ENCODE measurements at regions not wholly inside any gene's neighbourhood (a gene's known extent, or its start where the extent isn't known, plus 50 kb on each side); places are given as distances from the start of the nearest gene placed in this dataset.

DNA sequence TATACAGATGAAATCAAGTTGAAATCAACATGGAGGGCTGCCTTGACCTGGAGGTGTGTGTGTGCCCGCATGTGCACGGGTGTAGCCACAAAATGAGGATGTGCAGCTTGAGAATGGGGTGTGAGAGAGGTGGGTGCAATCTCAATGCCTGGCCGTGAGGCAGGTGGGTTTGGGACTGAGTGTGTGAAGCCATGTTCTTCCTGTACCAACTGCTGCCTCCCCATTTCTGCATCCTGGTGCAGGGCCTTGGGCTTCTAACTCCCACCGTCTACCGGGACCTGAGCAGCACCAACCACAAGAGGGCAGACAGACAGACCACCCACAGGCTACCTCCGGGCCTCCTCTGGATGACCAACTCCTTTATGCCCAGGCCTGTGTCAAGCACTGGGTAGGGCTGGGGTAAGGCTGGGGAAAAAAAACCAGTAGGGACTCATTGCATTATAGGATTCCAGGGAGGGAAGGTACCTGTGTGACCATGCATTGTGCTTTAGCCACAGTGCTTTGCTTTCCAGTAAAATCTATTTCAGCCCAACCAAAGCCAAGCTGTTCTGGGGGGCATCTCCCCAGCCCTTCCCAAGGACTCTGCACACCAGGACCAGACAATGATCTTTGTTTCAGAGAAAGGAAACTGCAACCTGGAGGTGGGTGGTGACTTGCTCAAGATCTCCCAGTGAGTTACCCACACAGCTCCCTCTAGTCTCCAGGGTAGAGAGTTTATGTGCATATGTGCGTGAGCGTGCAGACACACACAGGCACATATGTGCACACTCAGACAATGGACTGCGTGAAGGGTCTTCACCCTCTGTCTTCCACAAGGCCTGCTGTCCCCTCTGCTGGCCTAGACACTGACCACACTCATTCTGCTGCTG is 162.2 kb upstream of the TLE3 start:
- DNase-seq: no peak

DNA sequence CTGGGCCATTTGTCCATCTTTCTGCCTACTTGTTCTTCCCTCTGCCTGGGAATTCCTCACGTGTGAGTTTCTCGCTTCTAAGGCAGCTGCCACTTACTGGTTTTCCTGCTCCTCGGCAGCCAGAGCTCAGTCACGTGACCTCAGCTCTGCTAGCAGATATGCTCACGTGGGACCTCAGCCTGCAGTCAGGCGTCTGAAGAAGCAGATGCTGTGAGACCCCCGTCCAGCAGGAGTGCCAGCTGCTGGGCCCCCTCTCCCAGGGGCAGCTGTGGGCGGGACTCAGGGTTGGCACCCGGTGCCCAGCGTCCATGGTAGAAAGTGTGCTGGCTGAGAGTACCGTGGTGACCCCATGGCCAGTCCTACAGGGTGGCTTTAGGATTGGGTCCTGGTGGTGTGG is 161.3 kb upstream of the TLE3 start:
- DNase-seq: peak; percentile 61

- DNase-seq: no peak
These were observed 160.8 kb upstream of the TLE3 start for GRCh38 chr15:70258369-70259027.

GRCh38 chr15:70257573-70258248 is 160.0 kb upstream of the TLE3 start:
- no peak for DNase-seq

GRCh38 chr15:70257047-70257446 is 159.3 kb upstream of the TLE3 start:
- DNase-seq: no peak

- DNase-seq: no peak
These were observed 156.7 kb upstream of the TLE3 start for GRCh38 chr15:70254311-70254869.

DNA sequence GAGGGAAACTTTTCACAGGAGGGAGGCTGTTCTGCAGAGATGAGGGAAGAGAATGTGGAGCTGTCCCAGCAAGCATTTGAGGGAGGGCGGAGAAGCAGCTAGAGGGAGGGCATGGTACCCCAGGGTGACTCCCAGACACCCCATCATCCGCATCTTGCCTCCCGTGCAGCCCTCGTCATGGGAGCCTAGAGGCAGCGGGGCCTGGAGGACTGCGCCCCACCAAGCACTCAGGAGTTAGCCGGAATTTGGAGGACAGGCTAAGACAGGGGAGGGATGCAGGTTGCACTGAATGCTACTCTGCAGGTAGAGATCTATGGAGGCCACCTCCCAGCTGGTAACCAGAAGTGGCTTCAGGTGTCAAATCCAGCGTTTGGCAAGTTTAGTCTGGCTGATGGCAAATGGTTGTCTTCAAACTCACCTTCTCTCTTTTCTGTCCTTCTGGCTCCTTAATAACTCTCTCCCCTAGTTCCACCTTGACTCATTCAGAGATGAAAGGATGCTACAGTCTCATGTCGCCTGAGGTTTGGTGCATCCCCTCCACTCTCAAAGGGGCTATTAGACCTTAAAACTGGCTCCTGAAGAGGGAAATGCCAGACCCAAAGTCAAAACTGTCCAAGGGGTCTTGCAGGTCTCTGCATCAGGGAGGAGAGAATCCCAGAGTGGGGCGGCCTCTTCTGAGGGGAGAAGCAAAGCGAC is 155.9 kb upstream of the TLE3 start:
- no peak for DNase-seq

- no peak for DNase-seq
These were observed 155.2 kb upstream of the TLE3 start for GRCh38 chr15:70252951-70253320.

- no peak for DNase-seq
These were observed 154.6 kb upstream of the TLE3 start for GRCh38 chr15:70252056-70252950.

DNA sequence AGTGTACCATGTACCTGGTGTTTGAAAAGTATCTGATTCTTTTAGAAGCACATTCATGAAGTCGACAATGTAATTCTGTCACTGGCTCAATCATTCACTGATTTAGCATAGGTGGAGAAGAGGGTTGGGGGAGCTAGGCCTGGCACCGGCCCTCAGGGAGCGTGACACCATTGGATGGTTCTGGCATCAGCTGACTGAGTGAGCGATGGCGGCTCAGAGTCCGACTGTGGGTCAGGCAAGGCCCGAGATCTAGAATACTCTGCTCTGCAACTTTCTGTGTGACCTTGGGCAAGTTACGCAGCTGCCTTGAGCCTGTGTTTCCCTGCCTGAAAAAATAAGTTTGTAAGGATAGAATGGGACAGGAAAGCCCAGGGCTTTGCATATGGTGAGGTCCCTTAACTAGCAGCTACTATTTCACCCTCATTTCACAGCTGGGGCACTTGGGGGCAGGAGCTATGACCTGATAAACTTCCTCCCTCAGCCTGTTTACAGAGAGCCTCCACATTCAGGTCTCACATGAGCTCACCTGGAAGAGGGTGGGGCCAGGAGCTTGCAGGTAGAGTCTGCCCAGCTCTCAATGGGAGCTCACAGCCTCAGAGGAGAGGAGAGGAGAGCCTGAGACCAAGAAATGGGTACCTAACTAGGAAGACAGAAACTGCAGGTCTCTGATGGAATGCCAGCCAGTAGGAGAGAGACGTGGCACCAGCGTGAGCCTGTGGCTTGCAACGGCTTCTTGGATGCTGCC is 153.7 kb upstream of the TLE3 start:
- DNase-seq: no peak

GRCh38 chr15:70250208-70251201 is 152.8 kb upstream of the TLE3 start:
- no peak for DNase-seq

DNA sequence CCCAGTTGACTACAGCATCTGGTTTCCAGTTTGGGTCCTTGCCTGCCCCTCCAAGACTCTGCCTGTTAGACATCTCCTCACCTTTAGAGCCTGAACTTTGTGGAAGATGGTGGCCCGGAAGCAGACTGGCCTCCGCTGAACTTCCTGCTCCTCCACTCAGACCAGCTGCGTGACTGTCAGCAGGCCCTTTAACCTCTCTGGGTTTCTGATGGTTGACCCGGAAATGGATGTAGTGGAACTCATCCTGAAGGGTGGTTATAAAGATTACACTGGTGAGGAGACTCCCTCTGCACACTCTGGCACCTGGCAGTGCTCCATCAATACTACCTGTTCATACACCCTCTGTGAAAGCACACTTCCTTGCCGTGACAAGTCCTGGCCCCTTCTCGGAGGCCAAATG is 151.9 kb upstream of the TLE3 start:
- no peak for DNase-seq

- no peak for DNase-seq
These were observed 150.7 kb upstream of the TLE3 start for GRCh38 chr15:70248116-70249025.

- no peak for DNase-seq
These were observed 149.6 kb upstream of the TLE3 start for GRCh38 chr15:70247281-70247680.

DNA sequence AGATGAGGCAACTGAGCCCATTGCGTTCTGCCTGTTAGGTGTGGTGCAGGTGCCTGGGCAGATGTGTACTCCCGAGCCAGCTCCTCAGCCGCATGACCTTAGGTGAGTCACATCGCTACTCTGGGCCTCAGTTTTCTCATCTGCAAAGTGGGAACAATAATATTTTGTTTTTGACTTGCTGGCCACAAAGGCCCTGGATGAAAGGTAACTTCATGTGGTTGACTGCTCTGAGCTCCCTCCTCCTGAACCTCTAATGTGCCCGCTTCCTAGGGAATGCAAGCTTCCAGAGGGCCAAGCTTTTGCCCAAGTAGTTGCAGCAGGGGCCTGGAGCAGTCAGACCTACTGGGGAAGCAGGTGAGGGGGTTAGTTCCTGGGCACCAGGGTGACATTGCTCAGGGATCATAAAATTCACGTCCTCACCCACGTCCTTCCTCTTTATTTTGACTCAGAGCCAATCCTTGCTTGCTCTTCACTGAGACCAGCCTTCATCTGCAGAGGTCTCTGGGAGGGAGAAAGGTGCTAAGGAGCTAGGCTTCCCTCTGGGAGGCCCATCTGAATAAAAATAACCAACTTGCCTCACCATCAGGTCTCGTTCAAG is 149.0 kb upstream of the TLE3 start:
- DNase-seq: no peak

DNA sequence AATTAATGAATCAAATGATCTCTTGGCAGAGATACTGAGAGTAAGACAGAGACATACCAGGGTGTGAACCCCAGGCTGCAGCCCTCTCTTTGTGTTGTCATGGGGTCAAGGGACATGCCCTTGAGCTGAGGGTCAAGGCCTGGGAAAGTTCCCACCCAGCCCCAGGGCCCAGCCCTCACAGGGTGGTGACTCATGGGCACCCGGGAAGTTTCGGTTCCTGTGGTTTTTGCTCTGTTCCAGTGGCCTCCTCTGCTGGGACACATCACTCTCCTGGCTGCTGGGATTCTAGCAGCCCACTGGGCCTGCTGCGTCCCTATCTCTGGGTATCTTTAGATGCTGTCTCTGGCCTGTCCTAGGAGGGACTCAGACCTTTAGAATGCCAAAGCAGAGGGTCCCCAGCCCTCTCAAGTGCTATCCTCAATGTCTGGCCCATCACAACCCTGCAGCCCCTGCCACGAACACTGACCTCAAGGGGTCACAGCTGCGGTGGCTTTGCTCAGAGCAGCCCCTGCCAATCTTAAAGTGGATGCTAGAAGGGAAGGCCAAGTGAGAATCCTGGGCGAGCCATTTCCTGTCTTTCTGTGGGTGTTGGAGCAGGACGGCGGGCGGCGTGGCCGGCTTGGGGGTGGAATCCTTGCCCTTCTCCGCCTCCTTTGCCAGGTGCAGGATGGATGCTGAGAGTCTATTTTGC is 148.4 kb upstream of the TLE3 start:
- DNase-seq: peak; percentile 60

GRCh38 chr15:70244978-70245542 is 147.3 kb upstream of the TLE3 start:
- no peak for DNase-seq
